ENCODE measurements at regions not wholly inside any gene's neighbourhood (a gene's known extent, or its start where the extent isn't known, plus 50 kb on each side); places are given as distances from the start of the nearest gene placed in this dataset.

DNA sequence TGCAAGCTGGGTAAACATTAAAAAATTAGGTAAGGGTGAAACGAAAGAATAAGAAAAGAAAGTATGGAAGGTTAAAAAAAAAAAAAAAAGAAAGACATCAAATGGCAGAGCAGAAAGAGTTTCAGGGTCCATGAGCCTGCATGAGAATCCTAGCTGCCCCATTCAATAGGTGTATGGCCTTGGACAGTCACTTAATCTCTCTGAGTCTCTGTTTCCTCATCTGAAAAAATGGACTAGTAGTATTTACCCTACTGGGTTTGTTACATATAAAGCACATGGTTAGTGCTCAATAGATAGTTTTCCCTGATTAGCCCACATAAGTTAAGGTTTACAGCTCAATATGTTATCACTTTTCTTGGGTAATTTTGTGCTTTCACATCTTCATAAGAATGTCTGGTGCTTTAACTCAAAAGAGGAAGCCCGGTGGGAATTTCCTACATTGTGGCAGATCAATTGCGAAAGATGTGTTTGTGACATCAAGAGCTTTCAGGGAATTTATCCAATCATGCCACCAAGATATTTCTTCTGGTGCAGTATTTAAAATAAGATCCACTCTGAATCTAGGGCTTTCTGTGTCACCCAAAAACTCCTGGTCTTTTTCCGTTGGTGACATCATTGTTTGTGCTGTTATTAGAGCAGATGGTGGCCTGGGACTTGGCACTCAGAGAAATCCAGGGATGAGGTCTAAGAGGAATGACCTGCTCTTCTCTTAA lies 57.2 kb upstream of the UBE2E1 start:
- H3K4me3 ChIP-seq, result no peak overlapping the region
- H3K9me3 ChIP-seq, result no peaks in the 10 kb centered on the region
- no peaks in the 10 kb centered on the region for H3K36me3 ChIP-seq
- DNase-seq, result no peak
- no peaks in the 10 kb centered on the region for H3K27me3 ChIP-seq

DNA sequence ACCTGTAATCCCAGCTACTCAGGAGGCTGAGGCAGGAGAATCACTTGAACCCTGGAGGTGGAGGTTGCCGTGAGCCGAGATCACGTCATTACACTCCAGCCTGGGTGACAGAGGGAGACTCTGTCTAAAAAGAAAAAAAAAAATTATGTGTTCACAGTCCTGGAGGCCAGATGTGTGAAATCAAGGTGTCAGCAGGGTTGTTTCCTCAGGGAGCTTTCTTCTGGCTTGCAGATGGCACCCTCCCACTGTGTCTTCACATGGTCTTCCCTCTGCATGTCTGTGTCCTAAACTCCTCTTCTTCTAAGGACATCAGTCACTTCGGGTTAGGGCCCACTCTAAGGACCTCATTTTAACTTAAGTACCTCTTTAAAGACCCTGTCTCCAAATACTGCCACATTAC lies 56.1 kb upstream of the UBE2E1 start:
- no peaks in the 10 kb centered on the region for H3K36me3 ChIP-seq
- H3K27me3 ChIP-seq, result no peaks in the 10 kb centered on the region
- H3K4me3 ChIP-seq, result no peak overlapping the region
- DNase-seq, result no peak
- no peaks in the 10 kb centered on the region for H3K9me3 ChIP-seq

DNA sequence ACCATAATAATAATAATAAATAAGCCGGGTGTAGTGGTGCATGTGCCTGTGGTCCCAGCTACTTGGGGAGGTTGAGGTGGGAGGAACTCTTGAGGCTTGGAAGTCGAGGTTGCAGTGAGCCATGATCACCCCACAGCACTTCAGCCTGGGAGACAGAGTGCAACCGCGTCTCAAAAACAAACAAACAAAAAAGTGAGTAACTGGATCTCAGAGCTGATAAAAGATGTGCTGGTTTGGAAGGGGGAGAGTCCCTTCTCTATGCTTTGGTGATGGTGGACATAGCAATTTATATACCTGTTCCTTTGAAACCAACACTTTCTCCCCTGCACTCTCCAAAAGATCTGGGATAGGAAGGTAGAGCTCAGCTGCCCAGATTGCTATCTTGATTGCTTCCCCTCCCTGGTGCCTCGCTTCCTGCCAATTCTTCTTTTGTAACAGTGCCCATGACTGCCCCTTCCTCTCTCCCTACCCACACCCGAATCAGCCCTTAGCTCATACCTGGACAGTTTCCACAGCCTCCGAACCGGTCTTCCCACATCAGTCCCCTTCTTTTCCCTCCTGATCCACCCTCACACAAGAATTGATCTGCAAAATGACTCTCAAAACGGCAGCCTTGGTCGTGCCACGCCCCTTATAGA lies 55.1 kb upstream of the UBE2E1 start:
- DNase-seq, result no peak
- H3K9me3 ChIP-seq, result no peaks in the 10 kb centered on the region
- no peaks in the 10 kb centered on the region for H3K36me3 ChIP-seq
- H3K27me3 ChIP-seq, result no peaks in the 10 kb centered on the region
- H3K4me3 ChIP-seq, result no peak overlapping the region

DNA sequence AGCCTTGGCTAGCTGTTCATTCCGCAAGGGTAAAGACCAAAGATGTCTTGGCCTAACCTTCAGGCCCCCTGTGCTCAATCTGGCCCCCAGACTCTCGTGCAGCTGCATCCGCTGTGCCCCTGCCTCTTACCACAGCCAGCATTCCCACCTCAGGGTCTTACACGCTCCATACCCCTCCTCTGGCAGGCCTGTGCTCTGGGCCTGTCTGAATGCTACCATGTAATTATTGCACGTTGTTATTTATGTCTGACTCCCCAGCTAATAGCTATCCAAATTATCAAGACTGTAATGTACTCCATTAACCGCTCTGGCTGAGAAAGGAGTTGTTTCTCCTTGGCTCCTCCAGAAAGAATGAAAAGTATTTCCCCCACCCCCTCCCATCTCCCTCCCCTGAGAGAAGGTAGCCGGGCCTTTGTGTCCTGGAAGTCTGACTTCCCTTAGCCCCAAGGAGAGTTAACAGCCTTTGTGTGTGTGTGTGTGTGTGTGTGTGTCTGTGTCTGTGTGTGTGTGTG lies 54.5 kb upstream of the UBE2E1 start:
- Histone ChIP-seq H3K27me3 (no peaks in the 10 kb centered on the region), H3K4me3 (no peak overlapping the region), H3K9me3 (no peaks in the 10 kb centered on the region), H3K36me3 (no peaks in the 10 kb centered on the region)
- no peak for DNase-seq

DNA sequence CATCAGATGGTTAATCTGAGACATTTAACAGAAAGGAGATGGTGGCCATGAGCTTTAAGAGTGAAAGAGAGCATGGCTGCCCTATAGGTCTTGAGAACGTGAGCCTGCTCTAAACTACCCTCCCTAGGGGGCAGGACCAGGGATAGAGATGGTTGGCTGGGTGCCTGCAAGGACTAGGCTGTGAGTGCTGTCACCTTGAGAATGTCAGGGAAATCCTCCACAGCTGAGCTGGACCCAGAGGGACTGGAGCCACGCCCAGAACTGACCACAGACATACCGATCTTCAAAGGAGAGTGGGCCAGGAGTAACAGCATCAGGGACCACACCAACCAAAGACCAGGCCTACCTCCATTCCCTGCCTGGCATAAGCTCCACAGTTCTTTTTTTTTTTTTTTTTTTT lies 53.6 kb upstream of the UBE2E1 start:
- H3K36me3 ChIP-seq, result no peaks in the 10 kb centered on the region
- H3K27me3 ChIP-seq, result no peaks in the 10 kb centered on the region
- H3K9me3 ChIP-seq, result no peaks in the 10 kb centered on the region
- H3K4me3 ChIP-seq, result no peak overlapping the region
- no peak for DNase-seq

DNA sequence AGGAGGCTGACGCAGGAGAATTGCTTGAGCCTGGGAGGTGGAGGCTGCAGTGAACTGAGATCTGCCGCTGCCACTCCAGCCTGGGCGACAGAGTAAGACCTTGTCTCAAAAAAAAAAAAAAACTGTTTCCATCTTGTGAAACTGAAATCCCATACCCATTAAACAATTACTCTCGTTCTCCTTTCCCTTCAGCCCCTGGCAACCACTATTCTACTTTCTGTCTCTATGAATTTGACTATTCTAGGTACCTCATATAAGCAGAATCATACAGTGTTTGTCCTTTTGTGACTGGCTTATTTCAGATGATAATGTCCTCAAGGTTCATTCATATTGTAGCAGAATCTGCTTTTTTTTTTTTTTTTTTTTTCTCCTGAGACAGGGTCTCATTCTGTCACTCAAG lies 51.5 kb upstream of the UBE2E1 start:
- no peak for DNase-seq
- Histone ChIP-seq H3K9me3 (no peaks in the 10 kb centered on the region), H3K4me3 (no peak overlapping the region), H3K36me3 (no peaks in the 10 kb centered on the region), H3K27me3 (no peaks in the 10 kb centered on the region)
